ENCODE measurements at regions not wholly inside any gene's neighbourhood (a gene's known extent, or its start where the extent isn't known, plus 50 kb on each side); places are given as distances from the start of the nearest gene placed in this dataset.
"Not testable (repeated sequence)": the region's sequence is repeated elsewhere in the genome, so short reads cannot be mapped to it uniquely, and the experiment has no call there.

DNA sequence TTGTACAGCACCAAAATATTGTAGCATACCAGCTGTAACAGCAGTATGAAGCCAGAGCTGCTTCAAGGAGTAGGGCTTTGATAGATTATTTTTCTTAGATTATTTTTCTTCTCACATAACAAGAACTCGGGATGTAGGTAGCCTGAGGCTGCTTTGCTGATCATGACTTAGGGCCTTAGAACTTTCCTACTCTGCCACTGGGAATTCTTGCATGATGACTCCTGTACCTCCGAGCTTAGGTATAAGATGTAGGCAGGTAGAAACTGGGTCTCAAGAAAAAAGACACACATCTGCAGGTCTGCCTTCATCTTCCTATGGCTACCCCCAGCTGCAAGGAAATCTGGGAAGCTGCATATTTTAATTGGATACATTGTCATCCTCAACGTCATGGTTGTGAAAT, 115.9 kb upstream of the PNPLA4 start:
- H3F3A ChIP-seq (ENCODE audit: control insufficient read depth, insufficient read depth), result no peaks in the 10 kb centered on the region
- H3K4me1 ChIP-seq (ENCODE audit: control insufficient read depth, low read length), result no peaks in the 10 kb centered on the region
- no peak overlapping the region for H3K4me3 ChIP-seq (ENCODE audit: low read length)
- no peaks in the 10 kb centered on the region for H4K20me1 ChIP-seq (ENCODE audit: control insufficient read depth, insufficient read depth, low read depth, low read length)
- H3K4me2 ChIP-seq (ENCODE audit: low read length), result no peak overlapping the region
- H3K9me3 ChIP-seq (ENCODE audit: control insufficient read depth, insufficient read depth, low read length), result no peaks in the 10 kb centered on the region
- H3K36me3 ChIP-seq (ENCODE audit: control insufficient read depth, low read length), result no peaks in the 10 kb centered on the region
- H3K9me2 ChIP-seq (replicated peaks; ENCODE audit: control insufficient read depth, low read length), result no peaks in the 10 kb centered on the region
- no peaks in the 10 kb centered on the region for H3K79me2 ChIP-seq (ENCODE audit: control insufficient read depth, low read length)
- H3K27ac ChIP-seq (ENCODE audit: low read depth, low read length), result no peak overlapping the region
- H3K27me3 ChIP-seq (ENCODE audit: control insufficient read depth, low read length), result no peaks in the 10 kb centered on the region
- TF ChIP-seq, protein P1, sequence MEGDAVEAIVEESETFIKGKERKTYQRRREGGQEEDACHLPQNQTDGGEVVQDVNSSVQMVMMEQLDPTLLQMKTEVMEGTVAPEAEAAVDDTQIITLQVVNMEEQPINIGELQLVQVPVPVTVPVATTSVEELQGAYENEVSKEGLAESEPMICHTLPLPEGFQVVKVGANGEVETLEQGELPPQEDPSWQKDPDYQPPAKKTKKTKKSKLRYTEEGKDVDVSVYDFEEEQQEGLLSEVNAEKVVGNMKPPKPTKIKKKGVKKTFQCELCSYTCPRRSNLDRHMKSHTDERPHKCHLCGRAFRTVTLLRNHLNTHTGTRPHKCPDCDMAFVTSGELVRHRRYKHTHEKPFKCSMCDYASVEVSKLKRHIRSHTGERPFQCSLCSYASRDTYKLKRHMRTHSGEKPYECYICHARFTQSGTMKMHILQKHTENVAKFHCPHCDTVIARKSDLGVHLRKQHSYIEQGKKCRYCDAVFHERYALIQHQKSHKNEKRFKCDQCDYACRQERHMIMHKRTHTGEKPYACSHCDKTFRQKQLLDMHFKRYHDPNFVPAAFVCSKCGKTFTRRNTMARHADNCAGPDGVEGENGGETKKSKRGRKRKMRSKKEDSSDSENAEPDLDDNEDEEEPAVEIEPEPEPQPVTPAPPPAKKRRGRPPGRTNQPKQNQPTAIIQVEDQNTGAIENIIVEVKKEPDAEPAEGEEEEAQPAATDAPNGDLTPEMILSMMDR (IDR thresholded peaks at IDR 0.05; ENCODE audit: low read depth, low read length, poor library complexity, severe bottlenecking), result no peak
- no peak for TF ChIP-seq EZH2phosphoT487 (IDR thresholded peaks at IDR 0.05; ENCODE audit: borderline replicate concordance, low read length)

DNA sequence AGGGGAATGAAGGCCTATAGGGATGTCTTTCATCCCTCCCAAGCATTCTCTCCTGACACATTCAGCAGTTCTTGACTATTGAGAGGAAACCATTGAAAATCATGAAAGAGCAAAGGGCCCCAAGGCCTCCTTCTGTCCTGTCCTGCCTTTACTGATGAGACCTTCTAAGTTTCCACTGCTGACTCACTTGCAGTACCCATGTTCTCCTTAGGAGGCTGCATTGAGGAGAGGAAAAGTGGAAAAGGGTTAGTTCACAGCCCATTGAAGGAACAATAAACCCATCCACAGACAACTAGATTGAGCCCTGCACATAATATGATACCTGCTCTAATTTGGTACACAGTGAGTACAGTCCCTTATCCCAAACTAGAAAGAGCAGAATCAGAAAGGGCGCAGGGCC, 115.1 kb upstream of the PNPLA4 start:
- TF ChIP-seq EZH2phosphoT487 (IDR thresholded peaks at IDR 0.05; ENCODE audit: borderline replicate concordance, low read length), result no peak
- TF ChIP-seq, protein P1 (IDR thresholded peaks at IDR 0.05; ENCODE audit: low read depth, low read length, poor library complexity, severe bottlenecking), result no peak
- no peaks in the 10 kb centered on the region for H3K79me2 ChIP-seq (ENCODE audit: control insufficient read depth, low read length)
- H3K9me2 ChIP-seq (replicated peaks; ENCODE audit: control insufficient read depth, low read length), result no peaks in the 10 kb centered on the region
- H3K27ac ChIP-seq (ENCODE audit: low read depth, low read length), result no peak overlapping the region
- H3K4me2 ChIP-seq (ENCODE audit: low read length), result no peak overlapping the region
- H3K9me3 ChIP-seq (ENCODE audit: control insufficient read depth, insufficient read depth, low read length), result no peaks in the 10 kb centered on the region
- no peaks in the 10 kb centered on the region for H4K20me1 ChIP-seq (ENCODE audit: control insufficient read depth, insufficient read depth, low read depth, low read length)
- no peaks in the 10 kb centered on the region for H3K4me1 ChIP-seq (ENCODE audit: control insufficient read depth, low read length)
- no peaks in the 10 kb centered on the region for H3K27me3 ChIP-seq (ENCODE audit: control insufficient read depth, low read length)
- no peaks in the 10 kb centered on the region for H3F3A ChIP-seq (ENCODE audit: control insufficient read depth, insufficient read depth)
- H3K36me3 ChIP-seq (ENCODE audit: control insufficient read depth, low read length), result no peaks in the 10 kb centered on the region
- no peak overlapping the region for H3K4me3 ChIP-seq (ENCODE audit: low read length)

DNA sequence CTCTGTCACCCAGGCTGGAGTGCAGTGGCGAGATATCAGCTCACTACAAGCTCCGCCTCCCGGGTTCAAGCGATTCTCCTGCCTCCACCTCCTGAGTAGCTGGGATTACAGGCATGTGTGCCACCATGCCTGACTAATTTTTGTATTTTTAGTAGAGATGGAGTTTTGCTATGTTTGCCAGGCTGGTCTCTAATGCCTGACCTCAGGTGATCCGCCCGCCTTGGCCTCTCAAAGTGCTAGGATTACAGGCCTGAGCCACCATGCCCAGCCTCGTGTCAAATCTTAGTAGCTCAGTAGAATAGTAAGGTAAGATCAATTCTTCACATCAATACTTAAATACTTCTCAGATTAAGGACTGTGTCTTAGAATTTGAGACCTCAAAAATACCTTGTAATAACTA, 112.5 kb upstream of the PNPLA4 start:
- not testable (repeated sequence) for H3K9me2 ChIP-seq (replicated peaks; ENCODE audit: control insufficient read depth, low read length); H3K9me3 ChIP-seq (ENCODE audit: control insufficient read depth, insufficient read depth, low read length); H3K4me3 ChIP-seq (ENCODE audit: low read length); H3K4me2 ChIP-seq (ENCODE audit: low read length); H3F3A ChIP-seq (ENCODE audit: control insufficient read depth, insufficient read depth); H3K79me2 ChIP-seq (ENCODE audit: control insufficient read depth, low read length); H3K36me3 ChIP-seq (ENCODE audit: control insufficient read depth, low read length); H3K27ac ChIP-seq (ENCODE audit: low read depth, low read length); H3K4me1 ChIP-seq (ENCODE audit: control insufficient read depth, low read length); H3K27me3 ChIP-seq (ENCODE audit: control insufficient read depth, low read length); H4K20me1 ChIP-seq (ENCODE audit: control insufficient read depth, insufficient read depth, low read depth, low read length)

DNA sequence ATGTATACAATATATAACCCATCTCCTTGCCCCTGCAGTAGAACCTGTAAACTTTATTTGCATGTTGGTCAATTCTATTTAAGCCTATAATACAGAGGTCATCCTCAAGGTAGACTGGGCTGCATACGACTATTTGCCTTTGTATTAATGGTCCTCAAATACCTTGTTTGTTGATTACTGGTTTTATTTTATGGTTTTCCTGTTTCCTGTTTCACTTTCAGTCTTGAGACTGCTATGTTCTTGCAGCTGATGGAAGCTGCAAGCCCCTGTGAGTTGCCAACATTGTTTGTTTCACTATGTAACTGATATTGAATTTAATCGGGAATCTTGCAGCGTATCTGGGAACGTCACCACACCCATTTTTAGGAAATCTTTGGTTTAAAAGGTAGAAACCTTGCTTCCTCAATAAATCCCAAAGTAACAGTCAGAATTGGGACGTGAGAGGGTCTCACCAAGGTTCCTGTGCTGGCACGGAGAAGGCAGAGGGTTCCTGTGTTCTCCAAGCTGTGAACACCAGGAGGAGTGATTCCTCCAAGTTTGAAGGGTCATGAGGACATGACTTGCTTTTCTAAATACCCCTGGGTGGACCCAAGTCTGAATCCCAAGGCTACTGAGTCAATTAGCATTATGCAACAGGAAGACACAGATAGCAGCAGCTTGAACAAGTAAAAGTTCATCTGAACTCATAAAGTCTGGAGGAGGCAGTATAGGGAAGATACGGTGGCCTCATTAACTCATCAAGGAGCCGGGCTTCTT, 110.6 kb upstream of the PNPLA4 start:
- Histone ChIP-seq H3K27ac (ENCODE audit: low read depth, low read length) (no peak overlapping the region), H3K4me2 (ENCODE audit: low read length) (no peak overlapping the region), H3F3A (ENCODE audit: control insufficient read depth, insufficient read depth) (no peaks in the 10 kb centered on the region), H4K20me1 (ENCODE audit: control insufficient read depth, insufficient read depth, low read depth, low read length) (no peaks in the 10 kb centered on the region), H3K9me2 (replicated peaks; ENCODE audit: control insufficient read depth, low read length) (no peaks in the 10 kb centered on the region), H3K36me3 (ENCODE audit: control insufficient read depth, low read length) (no peaks in the 10 kb centered on the region), H3K79me2 (ENCODE audit: control insufficient read depth, low read length) (no peaks in the 10 kb centered on the region), H3K9me3 (ENCODE audit: control insufficient read depth, insufficient read depth, low read length) (no peaks in the 10 kb centered on the region), H3K4me1 (ENCODE audit: control insufficient read depth, low read length) (no peaks in the 10 kb centered on the region), H3K4me3 (ENCODE audit: low read length) (no peak overlapping the region), H3K27me3 (ENCODE audit: control insufficient read depth, low read length) (no peaks in the 10 kb centered on the region)
- TF ChIP-seq, protein P1 (IDR thresholded peaks at IDR 0.05; ENCODE audit: low read depth, low read length, poor library complexity, severe bottlenecking), result no peak
- TF ChIP-seq EZH2phosphoT487 (IDR thresholded peaks at IDR 0.05; ENCODE audit: borderline replicate concordance, low read length), result no peak
